Neural progenitor cell (in vitro differentiated cells): ENCODE measurements at regions not wholly inside any gene's neighbourhood (a gene's known extent, or its start where the extent isn't known, plus 50 kb on each side); places are given as distances from the start of the nearest gene placed in this dataset.

Experiments
- EZH2 ChIP-seq: fragments of 200-600 bp; sonication (generic); IDR thresholded peaks from 2 replicates; pipeline ENCODE4 v1.6.1; 2017; ENCODE audit warnings: antibody characterized with exemption, mild to moderate bottlenecking, moderate library complexity
- EZH2phosphoT487 ChIP-seq: fragments of 200-600 bp; sonication (generic); IDR thresholded peaks from 2 replicates; pipeline ENCODE4 v1.6.1; 2017; ENCODE audit warnings: antibody characterized with exemption
- TF ChIP-seq, protein P1 (sequence below): fragments of 200-600 bp; sonication (generic); IDR thresholded peaks from 2 replicates; pipeline ENCODE4 v1.5.1; 2017; ENCODE audit warnings: antibody characterized with exemption, mild to moderate bottlenecking

DNA sequence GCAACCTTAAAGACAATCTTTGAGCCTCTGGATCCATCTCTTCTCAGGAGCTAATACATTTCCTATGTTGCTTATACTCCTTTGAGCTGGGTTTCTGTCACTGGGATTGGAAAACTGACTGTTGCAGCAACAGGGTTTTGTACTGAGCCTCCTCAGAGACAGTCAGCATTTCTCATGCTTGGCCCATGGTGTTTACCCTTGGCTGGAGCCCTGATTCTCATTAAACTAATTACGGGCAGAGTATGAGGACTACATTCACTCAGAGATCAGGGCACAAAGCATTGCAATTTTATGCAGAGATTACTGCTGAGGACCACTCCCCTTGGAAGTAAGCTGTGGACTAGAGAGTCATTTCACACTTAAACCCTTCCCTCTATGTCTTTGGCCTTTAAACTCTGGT is 134.5 kb downstream of the LRIG2 start:
- TF ChIP-seq, protein P1, sequence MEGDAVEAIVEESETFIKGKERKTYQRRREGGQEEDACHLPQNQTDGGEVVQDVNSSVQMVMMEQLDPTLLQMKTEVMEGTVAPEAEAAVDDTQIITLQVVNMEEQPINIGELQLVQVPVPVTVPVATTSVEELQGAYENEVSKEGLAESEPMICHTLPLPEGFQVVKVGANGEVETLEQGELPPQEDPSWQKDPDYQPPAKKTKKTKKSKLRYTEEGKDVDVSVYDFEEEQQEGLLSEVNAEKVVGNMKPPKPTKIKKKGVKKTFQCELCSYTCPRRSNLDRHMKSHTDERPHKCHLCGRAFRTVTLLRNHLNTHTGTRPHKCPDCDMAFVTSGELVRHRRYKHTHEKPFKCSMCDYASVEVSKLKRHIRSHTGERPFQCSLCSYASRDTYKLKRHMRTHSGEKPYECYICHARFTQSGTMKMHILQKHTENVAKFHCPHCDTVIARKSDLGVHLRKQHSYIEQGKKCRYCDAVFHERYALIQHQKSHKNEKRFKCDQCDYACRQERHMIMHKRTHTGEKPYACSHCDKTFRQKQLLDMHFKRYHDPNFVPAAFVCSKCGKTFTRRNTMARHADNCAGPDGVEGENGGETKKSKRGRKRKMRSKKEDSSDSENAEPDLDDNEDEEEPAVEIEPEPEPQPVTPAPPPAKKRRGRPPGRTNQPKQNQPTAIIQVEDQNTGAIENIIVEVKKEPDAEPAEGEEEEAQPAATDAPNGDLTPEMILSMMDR: no peak
- no peak for TF ChIP-seq EZH2
- no peak for TF ChIP-seq EZH2phosphoT487
